Endothelial cell of umbilical vein (primary cell): ENCODE measurements at regions not wholly inside any gene's neighbourhood (a gene's known extent, or its start where the extent isn't known, plus 50 kb on each side); places are given as distances from the start of the nearest gene placed in this dataset.

Experiments used
- BruUV-seq: library from RNA; stranded (reverse); fragments of 400-500 nt; replicated peaks from 2 replicates; lab custom pipeline; 2021; lab: Mats Ljungman, UMichigan
- CTCF ChIA-PET: fragments of 300-600, 350-600 bp; sonication (Branson Sonifier 250); formaldehyde crosslinking; loops from one replicate; lab custom pipeline; 2021; ENCODE audit warnings: antibody characterized with exemption, inconsistent platforms; lab: Charles Lee
- POLR2A ChIA-PET: fragments of 300-600, 350-600 bp; sonication (Branson Sonifier 250); formaldehyde crosslinking; loops from one replicate; lab custom pipeline; 2021; ENCODE audit warnings: antibody characterized with exemption, inconsistent platforms; lab: Charles Lee
- DNase-seq: peaks from one replicate; pipeline ENCODE4 v3.0.0-alpha.2; 2011; ENCODE audit warnings: low read depth, low spot score
- FAIRE-seq: peaks from 2 replicates; lab custom pipeline; 2011; peaks lifted over from hg19 to GRCh38; lab: Jason Lieb, UNC
- H2AFZ ChIP-seq: 2 replicates; pipeline ENCODE4 v1.6.0; 2012; ENCODE audit warnings: low read depth, low read length, control low read depth, inconsistent platforms
- H3K27ac ChIP-seq: 2 replicates; pipeline ENCODE4 v1.5.1; 2011; ENCODE audit warnings: low read depth, mild to moderate bottlenecking, control low read depth, low read length, moderate library complexity; ENCODE audit not compliant: insufficient read depth
- H3K27me3 ChIP-seq, 2 experiments: 2 replicates each; pipeline versions ENCODE4 v1.6.0 to v1.6.1; 2011; ENCODE audit warnings: low read length in 2 of 2, mixed read lengths in 1 of 2; ENCODE audit not compliant: control insufficient read depth in 2 of 2, insufficient read depth in 2 of 2
- H3K36me3 ChIP-seq, 2 experiments: 2 replicates in 1 of 2; 3 replicates in 1 of 2; pipeline ENCODE4 v1.5.1; 2011; ENCODE audit warnings: low read length in 2 of 2, mild to moderate bottlenecking in 1 of 2, moderate library complexity in 1 of 2; ENCODE audit not compliant: control insufficient read depth in 2 of 2, insufficient read depth in 2 of 2; ENCODE audit errors: extremely low read depth in 1 of 2
- H3K4me1 ChIP-seq: 3 replicates; pipeline ENCODE4 v1.5.1; 2011; ENCODE audit warnings: mild to moderate bottlenecking, low read length; ENCODE audit not compliant: control insufficient read depth, insufficient read depth; ENCODE audit errors: extremely low read depth
- H3K4me2 ChIP-seq: 2 replicates; pipeline ENCODE4 v1.6.1; 2011; ENCODE audit warnings: low read length, control low read depth, mixed read lengths; ENCODE audit not compliant: insufficient read depth
- H3K4me3 ChIP-seq, 3 experiments: fragments of 200-600 bp in 1 of 3; sonication (generic), shearing (Covaris generic) in 1 of 3; replicated peaks in 1 of 3; 2 replicates each; pipeline ENCODE4 v1.5.1; 2011 to 2016; ENCODE audit warnings: control low read depth in 3 of 3, low read length in 3 of 3, mild to moderate bottlenecking in 2 of 3, inconsistent platforms in 1 of 3, low read depth in 1 of 3, moderate library complexity in 1 of 3; ENCODE audit not compliant: insufficient read depth in 1 of 3
- H3K79me2 ChIP-seq: 2 replicates; pipeline ENCODE4 v1.6.0; 2012; ENCODE audit warnings: low read length, inconsistent platforms; ENCODE audit not compliant: control insufficient read depth, insufficient read depth
- H3K9ac ChIP-seq: replicated peaks from 2 replicates; pipeline ENCODE3; 2011; ENCODE audit warnings: low read length, control low read depth; ENCODE audit not compliant: insufficient read depth; ENCODE audit errors: extremely low read depth
- H3K9me1 ChIP-seq: replicated peaks from 3 replicates; pipeline ENCODE4 v1.6.0; 2011; ENCODE audit warnings: mild to moderate bottlenecking, low read length; ENCODE audit not compliant: control insufficient read depth, insufficient read depth; ENCODE audit errors: extremely low read depth
- H3K9me3 ChIP-seq: replicated peaks from 2 replicates; pipeline ENCODE4 v1.5.1; 2012; ENCODE audit warnings: low read length, inconsistent platforms; ENCODE audit not compliant: control insufficient read depth, insufficient read depth
- H4K20me1 ChIP-seq: replicated peaks from 2 replicates; pipeline ENCODE3; 2011; ENCODE audit warnings: mild to moderate bottlenecking, low read length; ENCODE audit not compliant: control insufficient read depth, insufficient read depth; ENCODE audit errors: extremely low read depth
- CTCF ChIP-seq, 2 donors: IDR thresholded peaks; 1 replicate in 1 of 2; 2 replicates in 1 of 2; pipeline ENCODE4 v1.5.1; 2011; ENCODE audit warnings: low read length in 2 of 2, mild to moderate bottlenecking in 2 of 2, moderate library complexity in 2 of 2, control low read depth in 1 of 2, inconsistent platforms in 1 of 2, low read depth in 1 of 2; ENCODE audit not compliant: insufficient read depth in 1 of 2; ENCODE audit errors: extremely low read depth in 1 of 2
- EZH2 ChIP-seq: IDR thresholded peaks from 2 replicates; pipeline ENCODE4 v1.6.1; 2012; ENCODE audit warnings: borderline replicate concordance, low read depth, mild to moderate bottlenecking, moderate library complexity, low read length, inconsistent platforms; ENCODE audit not compliant: severe bottlenecking
- GATA2 ChIP-seq: IDR thresholded peaks from 2 replicates; pipeline ENCODE4 v1.7.0; 2011; ENCODE audit warnings: low read depth, mild to moderate bottlenecking, moderate library complexity, mixed read lengths, low read length; ENCODE audit not compliant: insufficient read length, insufficient read depth
- JUN ChIP-seq: IDR thresholded peaks from 2 replicates; pipeline ENCODE4 v1.6.1; 2011; ENCODE audit warnings: borderline replicate concordance, low read depth; ENCODE audit not compliant: insufficient read length, insufficient read depth
- MAX ChIP-seq: IDR thresholded peaks from 2 replicates; pipeline ENCODE4 v1.6.1; 2011; ENCODE audit not compliant: insufficient read depth, insufficient read length
- POLR2A ChIP-seq: IDR thresholded peaks from 2 replicates; pipeline ENCODE4 v1.6.1; 2012; ENCODE audit warnings: low read depth, mild to moderate bottlenecking, control low read depth, low read length
- POLR2AphosphoS5 ChIP-seq: IDR thresholded peaks from 2 replicates; pipeline ENCODE4 v1.6.1; 2012; ENCODE audit warnings: low read depth, mild to moderate bottlenecking, control low read depth, low read length, moderate library complexity; ENCODE audit not compliant: insufficient read depth
- dilution Hi-C: fragments of 300-500 bp; cut with MboI; formaldehyde crosslinking; loops from one replicate; pipeline ENCODE4 v1.15.0; 2019; ENCODE audit warnings: low sequenced_read_pairs; ENCODE audit not compliant: extremely low pct_ligation_motif_present
- intact Hi-C: fragments of 100-400 bp; cut with micrococcal nuclease; formaldehyde crosslinking; loops from one replicate; pipeline ENCODE4 v1.10.0; 2022

GRCh38 chr3:59118928-59119327, 69.1 kb upstream of the CFAP20DC start:
- TF ChIP-seq MAX (no peak), JUN (no peak), POLR2AphosphoS5 (no peak), EZH2 (no peak), POLR2A (no peak), GATA2 (no peak), CTCF (IDR thresholded peaks at IDR 0.05; ENCODE audit: extremely low read depth in 1 of 2, insufficient read depth in 1 of 2, low read depth in 1 of 2, low read length in 2 of 2) (no peak)
- no peak overlapping the region for H3K27ac ChIP-seq
- H3K9me1 ChIP-seq, result no peaks in the 10 kb centered on the region
- ChIA-PET CTCF (no interaction called here), POLR2A (no interaction called here)
- no peaks in the 10 kb centered on the region for H4K20me1 ChIP-seq
- no peaks in the 10 kb centered on the region for H3K27me3 ChIP-seq
- DNase-seq (no peak), FAIRE-seq (no peak)
- no peaks in the 10 kb centered on the region for H3K36me3 ChIP-seq
- H3K4me3 ChIP-seq, result no peak overlapping the region
- no peaks in the 10 kb centered on the region for H3K79me2 ChIP-seq
- H3K4me2 ChIP-seq, result no peak overlapping the region
- dilution Hi-C loops, result no loop called here
- no peak overlapping the region for H3K9ac ChIP-seq
- intact Hi-C loops, result no loop called here
- no peak overlapping the region for H2AFZ ChIP-seq
- BruUV-seq, result no TSS peak
- no peaks in the 10 kb centered on the region for H3K9me3 ChIP-seq
- H3K4me1 ChIP-seq, result no peaks in the 10 kb centered on the region
